ENCODE measurements at regions not wholly inside any gene's neighbourhood (a gene's known extent, or its start where the extent isn't known, plus 50 kb on each side); places are given as distances from the start of the nearest gene placed in this dataset.

- Mint-ChIP-seq H3K9me3 (ENCODE audit: unreplicated experiment) (no peaks in the 10 kb centered on the region), H3K36me3 (ENCODE audit: unreplicated experiment) (no peaks in the 10 kb centered on the region), H3K4me3 (ENCODE audit: unreplicated experiment) (no peak overlapping the region), H3K4me1 (ENCODE audit: low read depth, unreplicated experiment) (peaks cover 19% of the 10 kb centered on the region), H3K27ac (ENCODE audit: unreplicated experiment) (no peak overlapping the region), H3K27me3 (ENCODE audit: unreplicated experiment) (peaks cover 2% of the 10 kb centered on the region)
- DNase-seq: no peak
- no peak for TF ChIP-seq CTCF (IDR thresholded peaks at IDR 0.05; ENCODE audit: partially characterized antibody, unreplicated experiment)
These were observed 71.2 kb upstream of the SLC6A6 start for GRCh38 chr3:14331251-14331650.

GRCh38 chr3:14332392-14332791 lies 70.0 kb upstream of the SLC6A6 start:
- no peak overlapping the region for H3K4me3 Mint-ChIP-seq (ENCODE audit: unreplicated experiment)
- no peaks in the 10 kb centered on the region for H3K9me3 Mint-ChIP-seq (ENCODE audit: unreplicated experiment)
- no peaks in the 10 kb centered on the region for H3K36me3 Mint-ChIP-seq (ENCODE audit: unreplicated experiment)
- H3K27ac Mint-ChIP-seq (ENCODE audit: unreplicated experiment): no peak overlapping the region
- no peak for TF ChIP-seq CTCF (IDR thresholded peaks at IDR 0.05; ENCODE audit: partially characterized antibody, unreplicated experiment)
- DNase-seq: no peak
- H3K4me1 Mint-ChIP-seq (ENCODE audit: low read depth, unreplicated experiment): peaks cover 16% of the 10 kb centered on the region
- no peaks in the 10 kb centered on the region for H3K27me3 Mint-ChIP-seq (ENCODE audit: unreplicated experiment)

GRCh38 chr3:14333215-14333614 lies 69.2 kb upstream of the SLC6A6 start:
- TF ChIP-seq CTCF (IDR thresholded peaks at IDR 0.05; ENCODE audit: partially characterized antibody, unreplicated experiment): no peak
- no peaks in the 10 kb centered on the region for H3K27me3 Mint-ChIP-seq (ENCODE audit: unreplicated experiment)

GRCh38 chr3:14333621-14334020 lies 68.8 kb upstream of the SLC6A6 start:
- Mint-ChIP-seq H3K4me1 (ENCODE audit: low read depth, unreplicated experiment) (peaks cover 15% of the 10 kb centered on the region), H3K27me3 (ENCODE audit: unreplicated experiment) (no peaks in the 10 kb centered on the region), H3K4me3 (ENCODE audit: unreplicated experiment) (no peak overlapping the region), H3K27ac (ENCODE audit: unreplicated experiment) (no peak overlapping the region), H3K9me3 (ENCODE audit: unreplicated experiment) (no peaks in the 10 kb centered on the region), H3K36me3 (ENCODE audit: unreplicated experiment) (no peaks in the 10 kb centered on the region)
- DNase-seq: no peak
- no peak for TF ChIP-seq CTCF (IDR thresholded peaks at IDR 0.05; ENCODE audit: partially characterized antibody, unreplicated experiment)

More at GRCh38 chr3:14333215-14333614, 69.2 kb upstream of the SLC6A6 start:
- H3K36me3 Mint-ChIP-seq (ENCODE audit: unreplicated experiment): no peaks in the 10 kb centered on the region
- H3K4me3 Mint-ChIP-seq (ENCODE audit: unreplicated experiment): no peak overlapping the region
- DNase-seq: no peak
- H3K27ac Mint-ChIP-seq (ENCODE audit: unreplicated experiment): no peak overlapping the region
- peaks cover 15% of the 10 kb centered on the region for H3K4me1 Mint-ChIP-seq (ENCODE audit: low read depth, unreplicated experiment)
- H3K9me3 Mint-ChIP-seq (ENCODE audit: unreplicated experiment): no peaks in the 10 kb centered on the region

- no peak for DNase-seq
- H3K36me3 Mint-ChIP-seq (ENCODE audit: unreplicated experiment): no peaks in the 10 kb centered on the region
- H3K4me1 Mint-ChIP-seq (ENCODE audit: low read depth, unreplicated experiment): peaks cover 15% of the 10 kb centered on the region
- no peaks in the 10 kb centered on the region for H3K27me3 Mint-ChIP-seq (ENCODE audit: unreplicated experiment)
- H3K27ac Mint-ChIP-seq (ENCODE audit: unreplicated experiment): no peak overlapping the region
- H3K4me3 Mint-ChIP-seq (ENCODE audit: unreplicated experiment): no peak overlapping the region
- peaks cover 2% of the 10 kb centered on the region for H3K9me3 Mint-ChIP-seq (ENCODE audit: unreplicated experiment)
- TF ChIP-seq CTCF (IDR thresholded peaks at IDR 0.05; ENCODE audit: partially characterized antibody, unreplicated experiment): no peak
These were observed 68.3 kb upstream of the SLC6A6 start for GRCh38 chr3:14334136-14334535.

All from glutamatergic neuron (in vitro differentiated cells).